Panc1 (cell line): ENCODE measurements at regions not wholly inside any gene's neighbourhood (a gene's known extent, or its start where the extent isn't known, plus 50 kb on each side); places are given as distances from the start of the nearest gene placed in this dataset.

Experiments used
- ATAC-seq: fragments of 200-7000 bp; cut with Tn5 transposase; 2 replicates; pipeline ENCODE4 v1.9.1; 2020; ENCODE audit warnings: mild to moderate bottlenecking, moderate library complexity
- BruUV-seq: library from RNA; stranded (reverse); fragments of 400-500 nt; replicated peaks from 2 replicates; lab custom pipeline; 2021; lab: Mats Ljungman, UMichigan
- CTCF ChIA-PET: fragments of 300-600 bp; sonication (Branson Sonifier 250); formaldehyde crosslinking; loops from one replicate; lab custom pipeline; 2022; ENCODE audit warnings: antibody characterized with exemption; lab: Charles Lee
- POLR2A ChIA-PET: fragments of 300-600 bp; sonication (Branson Sonifier 250); formaldehyde crosslinking; loops from one replicate; lab custom pipeline; 2022; ENCODE audit warnings: antibody characterized with exemption; lab: Charles Lee
- DNase-seq: peaks from one replicate; pipeline ENCODE4 v3.0.0-alpha.2; 2010; ENCODE audit warnings: low read depth, low spot score
- H3K27ac ChIP-seq: 2 replicates; pipeline ENCODE4 v1.5.1; 2011; ENCODE audit warnings: mild to moderate bottlenecking, low read length, inconsistent platforms
- H3K27me3 ChIP-seq: fragments of 200-500 bp; sonication (Bioruptor generic); 2 replicates; pipeline ENCODE4 v1.6.0; 2014; ENCODE audit warnings: low read length, inconsistent platforms; ENCODE audit not compliant: control insufficient read depth, insufficient read depth
- H3K36me3 ChIP-seq: fragments of 200-500 bp; sonication (Bioruptor generic); 2 replicates; pipeline ENCODE4 v1.5.1; 2014; ENCODE audit warnings: inconsistent platforms, mild to moderate bottlenecking, low read length, moderate library complexity; ENCODE audit not compliant: control insufficient read depth, insufficient read depth
- H3K4me1 ChIP-seq: 2 replicates; pipeline ENCODE4 v1.5.1; 2011; ENCODE audit warnings: inconsistent platforms, mild to moderate bottlenecking, low read length, moderate library complexity; ENCODE audit not compliant: control insufficient read depth, insufficient read depth
- H3K4me3 ChIP-seq, 2 experiments: 2 replicates each; pipeline ENCODE4 v1.5.1; 2011 to 2012; ENCODE audit warnings: low read depth in 2 of 2, low read length in 2 of 2, mild to moderate bottlenecking in 2 of 2, inconsistent platforms in 1 of 2, moderate library complexity in 1 of 2
- H3K9me3 ChIP-seq: fragments of 200-500 bp; sonication (Bioruptor generic); 2 replicates; pipeline ENCODE4 v1.5.1; 2014; ENCODE audit warnings: low read depth, mild to moderate bottlenecking, inconsistent platforms, low read length, moderate library complexity; ENCODE audit not compliant: control insufficient read depth, insufficient read depth
- POLR2AphosphoS5 ChIP-seq: IDR thresholded peaks from 2 replicates; pipeline ENCODE4 v1.6.1; 2012; ENCODE audit warnings: mild to moderate bottlenecking, low read depth, low read length, moderate library complexity
- SIN3A ChIP-seq: IDR thresholded peaks from 2 replicates; pipeline ENCODE4 v1.6.1; 2012; ENCODE audit warnings: low read depth, mild to moderate bottlenecking, low read length, moderate library complexity, borderline replicate concordance; ENCODE audit not compliant: insufficient read depth
- TCF7L2 ChIP-seq: IDR thresholded peaks from 2 replicates; pipeline ENCODE4 v1.6.1; 2011; ENCODE audit warnings: mild to moderate bottlenecking, low read depth, low read length, inconsistent platforms
- in situ Hi-C: cut with HindIII; loops from 2 replicates; pipeline ENCODE4 v1.10.0; 2016; ENCODE audit warnings: low sequenced_read_pairs, low pct_unique_long_range_greater_than_20kb
- intact Hi-C: fragments of 100-400 bp; cut with micrococcal nuclease; formaldehyde crosslinking; loops from one replicate; pipeline ENCODE4 v1.10.0; 2022; ENCODE audit not compliant: unreplicated experiment
- TF ChIP-seq, protein P1 (sequence below): fragments of 450-650 bp; IDR thresholded peaks from 2 replicates; pipeline ENCODE4 v1.5.1; 2017; ENCODE audit warnings: mild to moderate bottlenecking
- TF ChIP-seq, protein P2 (sequence below), 2 experiments: IDR thresholded peaks; 2 replicates each; pipeline ENCODE4 v1.6.1; 2011 to 2012; ENCODE audit warnings: low read depth in 2 of 2, control low read depth in 1 of 2, low read length in 1 of 2, mild to moderate bottlenecking in 1 of 2, moderate library complexity in 1 of 2; ENCODE audit not compliant: insufficient read depth in 1 of 2

DNA sequence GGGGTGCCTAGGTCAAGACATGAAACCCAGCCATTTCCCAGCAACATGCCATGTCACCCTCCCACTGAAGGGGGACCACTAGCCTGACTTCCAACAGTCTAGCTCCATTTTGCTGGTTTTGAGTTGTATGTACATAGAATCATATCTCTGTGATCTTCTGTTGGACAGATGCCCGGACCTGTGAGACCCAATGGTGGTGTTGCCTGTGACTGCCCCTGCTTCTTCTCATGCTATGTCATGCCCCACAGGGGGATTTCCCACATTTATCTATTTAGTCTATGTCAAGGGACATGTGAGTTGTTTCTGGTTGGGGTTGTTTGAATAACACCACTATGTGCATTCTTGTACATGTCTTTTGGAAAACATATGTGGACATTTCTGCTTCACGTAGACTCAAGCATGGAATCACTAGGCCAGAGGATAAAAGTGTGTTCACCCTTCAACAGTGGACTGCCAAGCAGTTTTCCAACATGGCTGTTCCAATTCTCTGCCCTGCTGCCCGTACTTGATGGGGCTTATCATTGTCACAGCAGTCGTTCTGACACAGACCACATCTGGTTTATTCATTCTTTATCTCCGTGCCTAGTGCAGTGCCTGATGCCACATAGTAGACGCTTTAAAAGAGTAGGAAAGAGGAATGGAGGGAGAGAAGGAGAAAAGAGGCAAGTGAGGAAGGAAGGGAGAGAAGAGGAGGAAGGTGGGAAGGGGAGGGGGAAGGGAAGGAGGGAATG is 114.4 kb downstream of the TPRA1 start:
- intact Hi-C loops (no loop called here), in situ Hi-C loops (no loop called here)
- no TSS peak for BruUV-seq
- POLR2A ChIA-PET, result no interaction called here
- Histone ChIP-seq H3K36me3 (no peaks in the 10 kb centered on the region), H3K27me3 (peaks cover 5% of the 10 kb centered on the region; the same call in 1 of the 2 replicates), H3K27ac (no peak overlapping the region), H3K4me3 (no peak overlapping the region), H3K9me3 (no peaks in the 10 kb centered on the region), H3K4me1 (no peaks in the 10 kb centered on the region)
- ATAC-seq, result no peak
- no peak for DNase-seq
- no peak for TF ChIP-seq TCF7L2
- no peak for TF ChIP-seq SIN3A
- TF ChIP-seq POLR2AphosphoS5, result no peak
- TF ChIP-seq, protein P1, sequence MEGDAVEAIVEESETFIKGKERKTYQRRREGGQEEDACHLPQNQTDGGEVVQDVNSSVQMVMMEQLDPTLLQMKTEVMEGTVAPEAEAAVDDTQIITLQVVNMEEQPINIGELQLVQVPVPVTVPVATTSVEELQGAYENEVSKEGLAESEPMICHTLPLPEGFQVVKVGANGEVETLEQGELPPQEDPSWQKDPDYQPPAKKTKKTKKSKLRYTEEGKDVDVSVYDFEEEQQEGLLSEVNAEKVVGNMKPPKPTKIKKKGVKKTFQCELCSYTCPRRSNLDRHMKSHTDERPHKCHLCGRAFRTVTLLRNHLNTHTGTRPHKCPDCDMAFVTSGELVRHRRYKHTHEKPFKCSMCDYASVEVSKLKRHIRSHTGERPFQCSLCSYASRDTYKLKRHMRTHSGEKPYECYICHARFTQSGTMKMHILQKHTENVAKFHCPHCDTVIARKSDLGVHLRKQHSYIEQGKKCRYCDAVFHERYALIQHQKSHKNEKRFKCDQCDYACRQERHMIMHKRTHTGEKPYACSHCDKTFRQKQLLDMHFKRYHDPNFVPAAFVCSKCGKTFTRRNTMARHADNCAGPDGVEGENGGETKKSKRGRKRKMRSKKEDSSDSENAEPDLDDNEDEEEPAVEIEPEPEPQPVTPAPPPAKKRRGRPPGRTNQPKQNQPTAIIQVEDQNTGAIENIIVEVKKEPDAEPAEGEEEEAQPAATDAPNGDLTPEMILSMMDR, result no peak
- TF ChIP-seq, protein P2, sequence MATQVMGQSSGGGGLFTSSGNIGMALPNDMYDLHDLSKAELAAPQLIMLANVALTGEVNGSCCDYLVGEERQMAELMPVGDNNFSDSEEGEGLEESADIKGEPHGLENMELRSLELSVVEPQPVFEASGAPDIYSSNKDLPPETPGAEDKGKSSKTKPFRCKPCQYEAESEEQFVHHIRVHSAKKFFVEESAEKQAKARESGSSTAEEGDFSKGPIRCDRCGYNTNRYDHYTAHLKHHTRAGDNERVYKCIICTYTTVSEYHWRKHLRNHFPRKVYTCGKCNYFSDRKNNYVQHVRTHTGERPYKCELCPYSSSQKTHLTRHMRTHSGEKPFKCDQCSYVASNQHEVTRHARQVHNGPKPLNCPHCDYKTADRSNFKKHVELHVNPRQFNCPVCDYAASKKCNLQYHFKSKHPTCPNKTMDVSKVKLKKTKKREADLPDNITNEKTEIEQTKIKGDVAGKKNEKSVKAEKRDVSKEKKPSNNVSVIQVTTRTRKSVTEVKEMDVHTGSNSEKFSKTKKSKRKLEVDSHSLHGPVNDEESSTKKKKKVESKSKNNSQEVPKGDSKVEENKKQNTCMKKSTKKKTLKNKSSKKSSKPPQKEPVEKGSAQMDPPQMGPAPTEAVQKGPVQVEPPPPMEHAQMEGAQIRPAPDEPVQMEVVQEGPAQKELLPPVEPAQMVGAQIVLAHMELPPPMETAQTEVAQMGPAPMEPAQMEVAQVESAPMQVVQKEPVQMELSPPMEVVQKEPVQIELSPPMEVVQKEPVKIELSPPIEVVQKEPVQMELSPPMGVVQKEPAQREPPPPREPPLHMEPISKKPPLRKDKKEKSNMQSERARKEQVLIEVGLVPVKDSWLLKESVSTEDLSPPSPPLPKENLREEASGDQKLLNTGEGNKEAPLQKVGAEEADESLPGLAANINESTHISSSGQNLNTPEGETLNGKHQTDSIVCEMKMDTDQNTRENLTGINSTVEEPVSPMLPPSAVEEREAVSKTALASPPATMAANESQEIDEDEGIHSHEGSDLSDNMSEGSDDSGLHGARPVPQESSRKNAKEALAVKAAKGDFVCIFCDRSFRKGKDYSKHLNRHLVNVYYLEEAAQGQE (IDR thresholded peaks at IDR 0.05; ENCODE audit: insufficient read depth in 1 of 2, low read depth in 2 of 2, low read length in 1 of 2), result no peak
- CTCF ChIA-PET, result no interaction called here

DNA sequence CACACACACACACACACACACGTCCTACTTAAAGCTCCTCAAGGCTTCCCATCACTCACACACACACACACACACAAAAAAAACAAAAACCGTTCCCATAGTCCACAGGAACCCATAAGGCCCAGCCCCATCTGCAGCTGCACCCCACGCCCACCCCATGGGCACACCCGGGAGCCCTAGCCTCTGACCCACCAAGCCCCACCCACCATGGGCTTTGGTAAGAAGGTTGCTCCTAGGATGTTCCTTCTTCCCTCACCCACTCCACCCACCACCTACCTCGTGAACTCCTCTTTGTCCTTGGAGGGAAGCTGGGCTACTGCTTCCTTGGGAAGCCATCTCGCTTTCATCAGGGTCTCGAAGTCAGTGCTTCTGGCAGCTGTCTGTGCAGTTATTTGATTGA is 115.1 kb downstream of the TPRA1 start:
- H3K36me3 ChIP-seq, result no peaks in the 10 kb centered on the region
- intact Hi-C loops (no loop called here), in situ Hi-C loops (no loop called here)
- peaks cover 5% of the 10 kb centered on the region; the same call in 1 of the 2 replicates for H3K27me3 ChIP-seq
- H3K4me1 ChIP-seq, result no peaks in the 10 kb centered on the region
- ChIA-PET POLR2A (interaction anchor here (0.6 kb wide), 1 partner anchor 816 kb away, joined by 5 read pairs; no protein-coding TSS in a partner anchor), CTCF (interaction anchor here (0.5 kb wide), 1 partner anchor 729 kb away, joined by 3 read pairs; no protein-coding TSS in a partner anchor)
- H3K9me3 ChIP-seq, result no peaks in the 10 kb centered on the region
- no peak overlapping the region for H3K4me3 ChIP-seq
- TF ChIP-seq POLR2AphosphoS5 (no peak), SIN3A (no peak), TCF7L2 (no peak)
- TF ChIP-seq, protein P1, result no peak
- TF ChIP-seq, protein P2 (IDR thresholded peaks at IDR 0.05; ENCODE audit: insufficient read depth in 1 of 2, low read depth in 2 of 2, low read length in 1 of 2), result no peak
- no TSS peak for BruUV-seq
- ATAC-seq (no peak), DNase-seq (no peak)
- no peak overlapping the region for H3K27ac ChIP-seq
